Kidney capillary endothelial cell (primary cell): ENCODE measurements at regions not wholly inside any gene's neighbourhood (a gene's known extent, or its start where the extent isn't known, plus 50 kb on each side); places are given as distances from the start of the nearest gene placed in this dataset.

Experiments
- DNase-seq: peaks from one replicate; pipeline ENCODE4 v3.0.0-alpha.2; 2018; ENCODE audit warnings: low spot score

DNA sequence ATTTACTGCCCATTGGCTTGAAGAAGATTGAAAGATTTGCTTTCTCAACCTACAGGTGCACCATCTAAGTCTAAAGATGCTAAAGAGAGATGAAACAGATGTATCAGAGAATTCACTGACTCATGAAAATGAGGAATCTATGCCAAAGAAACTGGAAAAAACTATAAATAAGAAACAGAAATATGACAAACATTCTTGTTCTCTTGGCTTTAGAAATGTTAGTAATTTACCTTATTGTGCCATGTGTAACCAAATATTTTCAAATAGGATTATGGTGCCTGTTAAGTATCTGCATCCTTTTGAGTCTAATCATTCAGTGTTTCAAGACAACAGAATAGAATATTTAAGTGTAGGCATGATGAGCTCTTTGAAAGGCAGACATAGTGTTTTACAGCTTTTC, 271.5 kb downstream of the MEX3B start:
- DNase-seq, result no peak

DNA sequence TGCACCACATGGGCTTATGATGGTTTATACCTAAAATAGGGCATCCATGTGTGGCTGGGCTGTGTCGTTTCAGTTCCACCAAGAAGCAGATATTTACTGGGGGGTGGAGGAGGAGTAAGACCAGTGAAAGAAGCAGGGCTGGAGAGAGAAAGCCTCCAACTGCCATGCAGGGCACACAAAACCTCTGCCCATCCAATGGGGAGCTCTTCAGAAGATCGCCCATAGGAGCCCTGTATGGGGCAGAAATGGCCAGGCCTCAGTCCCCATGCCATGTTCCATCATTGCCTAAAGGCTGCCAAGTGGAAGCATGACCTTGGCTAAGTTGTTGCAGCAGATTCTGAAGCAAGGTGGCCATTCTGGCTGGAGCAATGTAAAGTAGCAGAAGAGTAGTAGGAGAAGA, 277.0 kb downstream of the MEX3B start:
- DNase-seq, result no peak

DNA sequence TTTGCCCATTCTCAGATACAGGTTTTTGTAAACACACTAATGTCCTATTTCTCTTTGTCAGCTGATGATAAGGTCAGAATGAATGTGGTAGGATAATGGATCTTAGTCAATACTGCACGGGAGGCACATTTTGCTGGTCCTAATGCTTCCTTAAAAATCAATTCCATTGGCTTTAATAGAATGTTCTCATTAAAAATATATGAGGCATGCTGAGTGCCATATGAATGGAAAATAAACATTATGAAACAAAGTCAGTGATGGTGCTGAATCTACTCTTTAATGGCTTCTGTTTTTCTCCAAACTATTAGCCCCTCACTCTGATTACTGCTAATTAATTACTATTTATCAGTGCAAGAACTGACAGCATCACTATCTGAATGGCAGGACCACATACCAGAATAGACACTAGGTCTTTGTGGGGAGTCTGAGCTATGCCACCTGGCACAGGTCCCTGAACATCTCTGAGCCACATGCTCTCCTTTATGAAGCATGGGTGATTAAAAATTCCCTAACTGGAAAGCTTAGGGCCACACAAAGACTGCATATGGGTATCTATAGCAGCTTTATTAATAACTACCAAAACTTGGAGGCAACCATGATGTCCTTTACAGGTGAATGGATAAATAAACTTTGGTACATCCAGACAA, 278.9 kb downstream of the MEX3B start:
- no peak for DNase-seq

DNA sequence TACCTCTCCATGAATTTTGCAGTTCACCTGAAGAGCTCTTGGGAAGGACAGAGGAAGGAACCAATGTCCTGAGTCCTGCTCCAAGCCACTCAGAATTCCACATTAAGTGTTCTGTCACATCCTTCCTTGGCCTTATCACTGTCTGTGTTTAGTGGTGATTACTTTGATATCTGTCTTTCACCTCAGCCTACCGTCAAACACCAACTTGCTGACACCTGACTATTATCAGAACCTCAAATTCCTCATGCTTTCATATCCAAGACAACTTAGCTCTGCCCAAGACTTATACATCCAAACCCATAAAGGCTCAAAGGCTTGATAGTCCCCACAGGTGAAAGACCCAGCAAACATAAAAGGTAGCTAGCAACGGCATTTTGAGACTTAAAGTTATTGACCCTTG, 280.0 kb downstream of the MEX3B start:
- DNase-seq, result no peak

DNA sequence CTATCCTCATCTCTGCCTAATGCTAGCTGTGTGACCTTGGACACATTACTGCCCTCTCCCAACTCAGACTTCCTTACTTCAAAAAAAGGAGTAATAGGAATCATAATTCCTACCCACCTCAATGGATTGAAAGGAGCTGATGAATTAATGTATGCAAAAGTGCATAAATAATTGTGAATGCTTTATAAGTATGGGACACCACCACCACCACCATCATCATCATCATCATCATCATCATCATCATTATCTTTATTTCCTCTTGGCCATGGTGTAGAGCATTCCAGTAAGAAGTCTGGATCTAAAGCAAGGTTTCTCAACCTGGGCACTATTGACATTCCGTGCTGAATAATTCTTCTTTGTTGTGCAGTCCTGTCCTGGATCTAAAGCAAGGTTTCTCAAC, 282.5 kb downstream of the MEX3B start:
- no peak for DNase-seq

DNA sequence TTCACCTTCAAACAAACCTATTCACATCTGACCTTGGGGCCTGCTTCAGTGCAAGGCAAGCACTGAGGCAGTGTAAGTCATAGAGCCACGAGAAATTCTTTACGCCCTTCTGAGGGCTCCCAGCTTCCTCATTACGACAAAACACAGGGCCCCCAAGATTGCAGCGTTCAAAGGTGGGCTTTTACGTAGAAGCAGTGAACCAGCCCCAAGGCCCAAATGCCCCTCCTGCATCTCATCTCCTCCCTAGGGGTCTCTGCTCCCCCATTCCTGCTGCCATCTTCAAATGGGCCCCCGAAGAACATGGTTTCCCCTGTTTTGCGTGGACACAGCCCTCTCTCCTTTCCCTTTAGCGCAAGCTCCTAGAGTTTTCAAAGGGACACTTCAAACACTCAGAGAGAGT, 285.1 kb downstream of the MEX3B start:
- DNase-seq, result no peak

DNA sequence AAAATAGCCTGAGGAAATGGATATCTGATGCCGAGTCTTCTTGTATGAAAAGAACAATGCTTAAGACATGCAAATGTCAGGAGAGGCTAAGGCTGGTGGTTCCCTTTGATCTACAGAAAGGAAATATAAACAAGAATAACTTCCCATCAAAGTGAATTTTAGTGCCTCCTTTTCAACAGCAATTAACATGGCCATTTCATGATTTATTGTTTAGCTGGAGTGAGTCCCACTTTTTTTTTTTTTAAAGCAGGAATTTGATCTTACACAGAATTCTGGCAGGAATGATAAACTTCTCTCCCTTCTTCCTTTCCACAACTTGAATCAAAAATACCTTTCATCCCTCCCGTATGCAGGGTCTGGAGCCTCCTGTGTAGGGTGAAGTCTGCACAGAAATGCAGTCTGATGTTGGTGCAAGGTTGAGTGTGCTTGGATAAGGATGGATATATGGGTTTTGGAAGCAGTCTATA, 287.0 kb downstream of the MEX3B start:
- DNase-seq, result no peak

DNA sequence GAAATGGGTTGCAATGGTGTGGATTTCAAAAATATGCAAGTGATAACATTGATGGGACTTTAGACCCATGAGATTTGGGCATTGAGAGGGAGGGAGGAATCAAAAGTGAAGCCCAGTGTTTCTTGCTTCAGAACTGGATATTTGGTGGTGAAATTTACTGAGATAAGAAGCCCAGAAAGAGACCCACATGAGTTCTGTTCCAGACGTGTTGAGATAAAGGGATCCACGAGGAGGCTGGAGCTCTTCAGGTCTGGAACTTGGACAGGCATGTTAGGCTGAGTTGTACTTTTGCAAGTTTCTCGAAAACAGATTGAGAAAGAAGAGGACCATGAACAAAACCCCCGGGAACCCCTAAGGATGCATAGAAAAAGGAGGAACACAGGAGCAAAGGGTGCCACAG, 290.2 kb downstream of the MEX3B start:
- no peak for DNase-seq

DNA sequence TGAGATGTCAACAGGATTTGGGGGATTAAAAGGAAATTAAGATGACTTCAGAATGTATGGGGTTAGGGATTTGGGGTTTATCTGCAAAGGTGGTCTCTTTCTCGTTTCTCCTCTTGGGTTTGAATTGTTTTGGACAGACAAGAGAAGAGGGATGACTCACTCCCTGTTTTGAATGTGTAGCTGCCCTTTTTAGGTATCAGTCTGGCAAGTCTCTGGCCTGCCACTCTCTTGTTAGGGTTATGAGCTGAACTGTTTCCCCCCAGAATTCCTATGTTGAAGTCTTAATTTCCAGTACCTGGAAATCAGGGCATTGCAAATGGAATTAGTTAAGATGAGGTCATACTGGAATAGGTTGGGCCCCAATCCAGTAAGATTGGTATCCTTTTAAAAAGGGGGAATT, 291.7 kb downstream of the MEX3B start:
- peak; percentile 27 for DNase-seq

DNA sequence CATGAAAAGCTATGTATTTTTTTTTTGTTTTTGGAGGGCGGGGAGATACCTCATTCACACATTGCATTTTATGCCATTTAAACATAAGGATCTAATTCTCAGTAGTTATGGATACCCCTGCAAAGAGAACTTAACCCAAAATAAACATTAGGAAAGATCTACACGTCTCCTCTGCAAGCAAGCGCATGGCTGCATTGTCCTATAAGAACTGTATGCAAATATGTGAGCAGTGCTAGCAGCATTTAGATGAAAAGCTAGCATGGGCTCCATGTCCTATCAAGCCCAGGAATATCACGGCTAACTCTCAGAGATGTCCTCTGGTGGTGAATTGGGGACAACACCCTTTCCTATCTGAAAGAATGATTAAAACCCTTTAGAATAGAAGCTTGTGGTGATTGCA, 292.8 kb downstream of the MEX3B start:
- DNase-seq, result no peak

DNA sequence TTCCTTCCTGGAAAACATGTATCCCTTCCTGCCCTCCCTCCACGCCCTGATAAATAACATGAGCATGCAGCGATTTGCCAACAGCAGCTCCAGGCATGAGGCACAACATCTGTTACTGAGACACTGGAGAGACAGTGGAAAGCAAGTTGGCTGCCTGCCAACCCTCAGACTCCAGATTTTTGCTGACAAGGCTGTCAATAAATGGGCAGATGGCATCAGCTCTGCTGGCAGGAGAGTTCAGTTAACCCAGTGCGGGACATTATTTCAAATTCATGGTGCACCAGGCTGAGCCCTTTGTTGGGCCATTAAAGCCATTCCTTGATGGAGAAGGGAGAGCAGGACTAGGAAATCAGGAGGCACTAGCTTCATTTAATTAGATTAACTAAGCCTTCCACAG, 293.3 kb downstream of the MEX3B start:
- DNase-seq, result peak; percentile 53

DNA sequence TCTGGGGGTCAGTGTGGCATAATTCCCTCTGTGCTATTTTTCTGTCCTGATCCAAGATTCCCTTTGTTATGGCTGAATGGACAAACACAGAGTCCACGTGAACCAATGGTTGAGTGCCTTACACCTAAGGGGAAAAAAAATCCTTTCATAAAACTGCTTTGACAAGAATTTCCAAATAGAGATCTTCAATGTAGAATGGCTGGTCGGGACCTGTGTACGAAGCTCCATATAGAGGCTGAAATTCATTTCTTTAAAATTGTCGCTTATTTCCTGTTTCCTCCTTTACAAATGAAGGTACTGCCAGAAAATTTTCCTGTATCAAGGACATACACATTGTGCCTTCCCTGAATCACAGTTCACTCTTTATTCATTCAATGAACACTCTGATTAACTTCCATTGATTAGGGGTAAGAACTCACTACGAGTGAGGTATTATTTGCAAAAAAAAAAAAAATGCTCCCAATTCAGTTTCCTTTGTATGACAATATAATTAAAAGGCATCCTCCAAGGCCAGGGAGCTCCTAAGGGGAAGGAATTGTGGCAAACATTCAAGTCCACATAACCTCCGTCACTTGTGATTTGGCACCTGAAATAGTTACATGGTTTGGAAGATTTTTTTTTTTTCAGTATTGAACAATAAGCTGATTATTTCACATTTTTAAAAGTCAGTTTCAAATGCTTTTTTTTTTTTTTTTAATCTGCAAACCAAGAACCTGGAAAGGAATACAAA, 293.8 kb downstream of the MEX3B start:
- DNase-seq, result no peak

DNA sequence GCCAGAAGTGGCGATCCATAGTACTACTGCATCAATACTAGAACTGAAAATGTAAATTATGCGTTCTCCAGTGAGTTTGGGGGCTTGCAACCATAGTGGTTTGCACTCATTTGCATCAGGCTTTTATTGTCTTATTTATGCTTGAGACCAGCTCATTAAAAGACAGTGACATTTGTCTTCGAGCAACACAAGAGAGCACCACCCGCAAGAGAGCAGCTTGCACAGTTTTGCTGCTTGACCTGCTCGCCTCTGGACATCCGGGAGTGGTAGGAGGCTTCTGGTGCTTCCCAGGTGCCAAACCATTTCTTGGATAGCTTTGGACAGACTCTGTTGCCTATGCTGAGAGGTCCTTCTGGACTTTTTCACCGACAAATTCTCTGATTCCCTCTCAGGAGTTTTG, 294.6 kb downstream of the MEX3B start:
- DNase-seq, result no peak

DNA sequence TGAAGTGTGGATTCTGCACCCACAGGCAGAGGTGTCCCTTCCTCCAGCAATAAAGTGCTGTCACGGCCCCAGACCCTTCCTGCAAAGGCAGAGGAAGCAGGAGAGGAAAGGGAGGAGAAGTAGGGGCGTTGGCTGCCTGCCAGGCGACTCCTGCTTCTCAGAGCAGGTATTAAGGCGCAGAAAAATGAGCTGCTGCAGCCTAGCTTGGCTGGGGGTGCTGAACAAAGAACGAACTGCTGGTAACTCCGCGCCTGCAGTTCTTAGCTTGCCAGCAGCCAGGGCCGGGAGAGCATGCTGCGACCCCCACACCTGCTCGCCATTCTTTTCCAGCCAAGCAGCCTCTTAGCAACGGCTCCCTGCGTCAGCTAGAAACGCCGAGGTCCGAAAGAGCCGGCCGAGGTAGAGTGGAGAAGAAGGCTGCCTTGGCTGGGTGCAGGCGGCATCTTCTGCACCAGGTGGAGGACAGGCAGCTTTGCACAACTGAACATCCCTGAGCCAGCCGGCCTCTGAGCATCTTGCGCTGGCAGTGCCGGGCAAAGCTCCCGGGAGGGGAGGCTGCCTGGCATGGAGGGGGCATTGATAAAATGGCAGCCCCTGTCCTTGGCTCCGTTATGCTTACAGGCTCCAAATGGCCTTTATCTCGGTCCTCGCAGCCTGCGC, 296.0 kb downstream of the MEX3B start:
- DNase-seq, result no peak

DNA sequence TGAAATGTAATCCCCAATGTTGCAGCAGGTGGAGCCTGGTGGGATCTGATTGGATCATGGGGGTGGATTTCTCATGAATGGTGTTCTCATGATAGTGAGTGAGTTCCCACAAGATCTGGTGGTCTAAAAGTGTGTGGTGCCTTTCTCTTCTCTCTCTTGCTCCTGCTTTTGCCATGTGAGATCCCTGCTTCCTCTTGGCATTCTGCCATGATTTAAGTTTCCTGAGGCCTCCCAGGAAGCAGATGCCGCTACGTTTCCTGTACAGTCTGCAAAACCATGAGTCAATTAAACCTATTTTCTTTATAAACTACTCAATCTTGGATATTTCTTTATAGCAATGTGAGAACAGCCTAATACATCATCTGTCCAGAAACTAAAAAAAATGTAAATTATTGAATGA, 298.3 kb downstream of the MEX3B start:
- peak; percentile 50 for DNase-seq

DNA sequence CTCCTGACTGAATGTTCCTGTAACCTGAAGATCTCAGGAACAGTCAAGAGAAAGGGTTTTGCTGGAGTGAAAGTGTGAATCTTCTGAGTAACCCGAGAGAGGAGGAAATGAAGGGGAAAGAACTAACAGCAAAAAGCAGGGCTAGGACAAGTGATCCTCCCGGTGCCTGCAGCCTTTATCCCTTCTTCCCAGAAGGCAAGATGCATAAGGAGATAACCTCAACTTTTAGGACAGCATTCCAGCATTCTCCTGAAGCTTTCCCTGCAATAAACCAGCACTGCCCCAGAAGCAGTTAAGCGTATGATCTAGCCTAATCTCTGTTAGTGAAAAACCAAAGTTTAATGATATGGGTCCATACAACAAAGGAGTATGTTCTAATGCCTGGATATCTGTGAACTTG, 298.8 kb downstream of the MEX3B start:
- no peak for DNase-seq

DNA sequence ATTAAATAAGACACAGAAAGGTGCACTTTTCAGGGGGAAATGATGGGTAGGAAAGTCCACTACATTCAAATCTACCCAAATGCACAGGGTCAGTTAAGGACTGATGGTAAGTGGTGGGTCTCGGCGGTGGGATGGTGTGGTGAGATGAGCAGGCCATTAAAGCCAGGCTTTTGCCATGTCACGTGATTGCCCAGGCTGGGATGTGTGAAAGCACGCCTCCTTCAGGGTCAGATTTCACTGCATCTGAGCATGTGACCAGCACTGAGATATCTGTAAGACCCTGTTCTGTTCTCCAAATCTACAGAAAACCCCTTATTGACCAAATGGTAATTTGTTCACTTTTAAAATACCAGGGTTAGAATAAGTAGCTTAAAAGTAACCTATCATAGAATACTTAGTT, 301.5 kb downstream of the MEX3B start:
- no peak for DNase-seq

DNA sequence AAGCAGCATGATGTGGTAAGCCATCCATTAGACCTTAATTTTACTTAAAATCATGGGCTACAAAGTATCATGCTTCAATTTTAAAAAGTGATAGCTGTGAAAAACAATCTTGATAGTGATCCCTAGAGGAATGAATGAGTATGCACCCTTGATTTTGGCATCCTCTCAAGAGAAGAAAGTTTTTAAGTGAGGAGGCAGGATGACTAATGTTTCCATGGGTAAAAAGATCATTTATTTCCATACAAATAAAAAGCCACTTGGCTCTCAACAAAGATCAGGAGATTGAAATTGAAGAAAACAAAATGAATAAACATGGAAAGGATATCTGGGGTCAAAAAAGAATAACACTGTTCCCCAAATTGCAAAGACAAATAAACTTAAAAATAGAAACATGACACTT, 305.4 kb downstream of the MEX3B start:
- no peak for DNase-seq

DNA sequence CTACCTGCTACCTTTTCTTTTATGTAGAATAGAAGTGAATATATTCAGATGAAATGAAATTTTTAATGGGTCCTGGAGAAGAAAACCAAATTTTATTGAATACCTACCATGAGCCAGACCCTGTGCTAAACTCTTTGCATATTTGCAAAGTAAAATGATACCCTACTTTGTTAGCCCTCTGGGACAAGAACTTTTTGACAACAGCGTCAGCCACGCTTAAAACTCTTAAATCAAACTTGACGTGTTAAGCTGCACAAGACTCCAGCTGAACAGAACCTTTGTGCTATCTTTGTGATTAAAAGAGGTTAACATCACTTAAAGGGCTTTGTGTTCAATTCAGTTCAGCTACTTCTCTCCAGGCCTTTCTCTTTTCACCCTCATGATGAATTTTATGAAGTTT, 316.5 kb downstream of the MEX3B start:
- no peak for DNase-seq

DNA sequence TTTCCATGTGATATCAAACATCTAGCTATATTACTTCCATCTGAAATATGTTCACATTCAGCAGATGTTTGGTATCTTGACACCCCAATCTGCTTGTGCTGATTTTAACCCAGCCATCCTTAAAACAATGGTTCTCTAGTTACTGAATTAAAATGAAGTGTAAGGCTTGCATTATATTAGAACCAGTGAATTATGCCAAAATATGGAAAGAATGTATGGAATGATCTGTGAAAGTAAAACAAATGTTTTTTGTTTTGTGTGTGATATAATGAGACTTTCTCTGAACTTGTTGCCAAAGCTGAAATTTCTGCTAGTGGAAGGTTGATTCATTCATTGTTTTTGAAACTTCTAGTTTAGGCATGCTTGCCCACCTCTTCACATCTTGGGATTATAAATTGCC, 317.1 kb downstream of the MEX3B start:
- no peak for DNase-seq

DNA sequence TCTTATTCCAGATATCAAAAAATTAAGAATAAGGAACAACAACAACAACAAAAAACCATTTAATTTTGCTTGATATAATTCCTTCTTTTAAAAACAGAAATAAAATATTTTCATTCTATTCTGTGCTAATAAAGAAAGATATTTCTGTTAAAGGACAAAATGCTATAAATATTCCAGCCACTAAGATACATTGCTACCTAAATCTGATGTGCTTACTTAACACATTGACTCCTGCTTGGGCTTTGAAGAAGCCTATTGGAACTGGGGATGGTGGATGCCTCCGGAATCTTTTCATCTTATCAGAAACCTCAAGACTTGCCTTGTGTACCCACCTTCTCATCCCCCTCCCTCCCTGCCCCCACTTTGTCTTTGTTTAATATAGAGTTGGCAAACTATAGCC, 320.2 kb downstream of the MEX3B start:
- DNase-seq, result no peak

DNA sequence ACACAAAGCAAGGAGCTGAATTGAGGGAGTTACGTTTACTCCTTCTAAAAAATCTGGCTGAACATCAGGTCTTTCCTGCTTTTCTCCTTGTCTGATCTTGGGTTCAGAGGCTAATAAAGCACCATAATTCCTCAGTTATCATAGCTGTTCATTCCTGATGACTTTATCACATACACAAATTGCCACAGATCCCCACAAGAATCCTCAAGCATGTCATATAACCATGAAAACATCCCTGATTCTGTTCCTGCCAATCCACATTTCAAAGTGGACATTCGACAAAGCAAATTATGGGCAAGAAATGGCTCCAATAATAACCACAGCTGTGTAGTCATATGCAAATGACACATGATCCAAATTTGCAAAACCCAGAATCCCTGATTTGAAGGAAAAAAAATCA, 321.3 kb downstream of the MEX3B start:
- DNase-seq, result no peak

DNA sequence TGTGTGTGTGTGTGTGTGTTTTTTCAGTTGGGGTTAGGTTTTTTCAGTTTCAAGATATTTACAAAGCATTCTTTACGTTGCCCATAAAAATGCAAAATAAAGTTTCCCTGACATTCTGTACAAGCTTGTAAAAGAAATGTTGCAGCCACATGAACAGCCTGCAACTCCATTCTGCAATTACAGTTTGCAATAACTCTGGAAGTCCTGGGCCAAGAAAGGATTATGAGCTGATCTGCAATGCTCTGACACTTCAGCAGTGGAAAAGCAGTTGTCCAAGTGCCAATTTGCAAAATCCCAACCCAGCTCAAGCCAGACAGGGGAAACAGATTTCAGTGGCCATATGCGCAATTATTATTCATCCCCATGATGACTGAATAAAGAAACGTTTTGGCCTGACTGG, 322.1 kb downstream of the MEX3B start:
- DNase-seq, result no peak
